Neuron (in vitro differentiated cells): ENCODE measurements at regions not wholly inside any gene's neighbourhood (a gene's known extent, or its start where the extent isn't known, plus 50 kb on each side); places are given as distances from the start of the nearest gene placed in this dataset.

Source experiments
- H2AFZ ChIP-seq: one replicate; pipeline ENCODE4 v1.6.1; 2013; ENCODE audit warnings: low read depth, mild to moderate bottlenecking, inconsistent platforms, low read length, moderate library complexity
- H3K27me3 ChIP-seq: one replicate; pipeline ENCODE4 v1.6.1; 2013; ENCODE audit warnings: low read length; ENCODE audit not compliant: insufficient read depth
- H3K36me3 ChIP-seq: one replicate; pipeline ENCODE4 v1.6.1; 2013; ENCODE audit warnings: low read length; ENCODE audit not compliant: insufficient read depth
- H3K4me1 ChIP-seq: one replicate; pipeline ENCODE4 v1.6.1; 2013; ENCODE audit warnings: low read length; ENCODE audit not compliant: insufficient read depth
- H3K4me3 ChIP-seq: 2 replicates; pipeline ENCODE4 v1.5.1; 2013; ENCODE audit warnings: mild to moderate bottlenecking, low read length, moderate library complexity
- H3K9me3 ChIP-seq: one replicate; pipeline ENCODE4 v1.6.1; 2013; ENCODE audit warnings: low read length

- Histone ChIP-seq H3K9me3 (no peaks in the 10 kb centered on the region), H3K27me3 (no peaks in the 10 kb centered on the region), H3K4me3 (no peak overlapping the region), H3K4me1 (peaks cover 6% of the 10 kb centered on the region), H3K36me3 (no peaks in the 10 kb centered on the region), H2AFZ (no peak overlapping the region)
Observed at GRCh38 chr9:23596913-23597634, 229.0 kb downstream of the ELAVL2 start.

- Histone ChIP-seq H3K4me3 (no peak overlapping the region), H3K4me1 (peaks cover 6% of the 10 kb centered on the region), H3K27me3 (no peaks in the 10 kb centered on the region), H3K36me3 (peaks cover 10% of the 10 kb centered on the region), H2AFZ (no peak overlapping the region), H3K9me3 (no peaks in the 10 kb centered on the region)
Observed at GRCh38 chr9:23598994-23599393, 227.0 kb downstream of the ELAVL2 start.

- Histone ChIP-seq H3K36me3 (peaks cover 21% of the 10 kb centered on the region), H3K27me3 (no peaks in the 10 kb centered on the region), H2AFZ (no peak overlapping the region), H3K4me1 (no peaks in the 10 kb centered on the region), H3K9me3 (no peaks in the 10 kb centered on the region), H3K4me3 (no peak overlapping the region)
Observed at GRCh38 chr9:23603311-23603710, 222.7 kb downstream of the ELAVL2 start.

GRCh38 chr9:23606107-23606506, 219.9 kb downstream of the ELAVL2 start:
- Histone ChIP-seq H3K36me3 (peaks cover 27% of the 10 kb centered on the region), H3K9me3 (no peaks in the 10 kb centered on the region), H3K4me3 (no peak overlapping the region), H3K27me3 (no peaks in the 10 kb centered on the region), H2AFZ (no peak overlapping the region), H3K4me1 (no peaks in the 10 kb centered on the region)

GRCh38 chr9:23608456-23608855, 217.6 kb downstream of the ELAVL2 start:
- Histone ChIP-seq H3K36me3 (peaks cover 24% of the 10 kb centered on the region), H2AFZ (no peak overlapping the region), H3K4me3 (no peak overlapping the region), H3K27me3 (no peaks in the 10 kb centered on the region), H3K4me1 (no peaks in the 10 kb centered on the region), H3K9me3 (no peaks in the 10 kb centered on the region)

- H3K9me3 ChIP-seq: peaks cover 3% of the 10 kb centered on the region
- H3K36me3 ChIP-seq: peaks cover 20% of the 10 kb centered on the region
- no peak overlapping the region for H3K4me3 ChIP-seq
- no peaks in the 10 kb centered on the region for H3K4me1 ChIP-seq
- H2AFZ ChIP-seq: no peak overlapping the region
- H3K27me3 ChIP-seq: no peaks in the 10 kb centered on the region
Observed at GRCh38 chr9:23611869-23612268, 214.2 kb downstream of the ELAVL2 start.

DNA sequence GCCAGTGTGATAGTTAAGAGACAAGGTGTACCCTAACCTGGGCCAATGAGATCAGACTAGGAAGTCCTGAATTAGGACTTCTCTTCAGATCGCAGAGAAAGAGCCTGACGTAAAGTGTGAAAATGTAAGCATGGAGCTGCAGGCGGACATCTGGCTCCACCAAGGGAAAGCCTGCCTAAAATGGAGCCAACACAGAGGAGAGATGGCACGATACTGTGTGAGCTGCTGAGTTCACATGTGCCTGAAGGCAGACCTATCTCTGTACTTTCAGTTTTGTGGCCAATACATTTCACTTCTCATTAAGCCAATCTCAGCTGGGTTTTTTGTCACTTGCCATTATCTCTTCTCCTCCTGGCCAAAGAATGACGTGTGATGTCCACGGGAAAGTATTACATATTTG, 210.5 kb downstream of the ELAVL2 start:
- Histone ChIP-seq H2AFZ (no peak overlapping the region), H3K4me1 (no peaks in the 10 kb centered on the region), H3K36me3 (peaks cover 34% of the 10 kb centered on the region), H3K4me3 (no peak overlapping the region), H3K27me3 (no peaks in the 10 kb centered on the region), H3K9me3 (peaks cover 5% of the 10 kb centered on the region)

DNA sequence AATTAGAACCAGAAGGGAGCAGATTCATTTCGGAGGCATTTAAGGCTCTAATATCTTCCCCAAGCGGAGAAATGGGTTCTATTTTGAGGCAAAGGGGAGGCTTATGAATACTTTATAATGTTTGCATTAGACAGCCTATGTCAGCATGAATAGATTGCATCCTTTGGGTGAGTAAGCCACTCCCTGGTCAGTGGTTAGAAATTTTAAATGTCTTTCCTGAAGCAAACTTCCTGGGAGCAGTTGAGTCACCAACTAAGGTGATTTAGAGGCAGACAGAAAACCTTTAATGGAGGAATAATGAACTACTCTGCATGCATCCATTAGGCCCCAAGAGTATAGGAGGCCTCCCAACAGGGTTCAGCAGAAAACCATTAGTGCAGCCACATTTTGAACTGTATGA, 204.9 kb downstream of the ELAVL2 start:
- Histone ChIP-seq H3K27me3 (no peaks in the 10 kb centered on the region), H3K9me3 (peaks cover 2% of the 10 kb centered on the region), H3K36me3 (peaks cover 23% of the 10 kb centered on the region), H2AFZ (no peak overlapping the region), H3K4me3 (no peak overlapping the region), H3K4me1 (peaks cover 6% of the 10 kb centered on the region)

DNA sequence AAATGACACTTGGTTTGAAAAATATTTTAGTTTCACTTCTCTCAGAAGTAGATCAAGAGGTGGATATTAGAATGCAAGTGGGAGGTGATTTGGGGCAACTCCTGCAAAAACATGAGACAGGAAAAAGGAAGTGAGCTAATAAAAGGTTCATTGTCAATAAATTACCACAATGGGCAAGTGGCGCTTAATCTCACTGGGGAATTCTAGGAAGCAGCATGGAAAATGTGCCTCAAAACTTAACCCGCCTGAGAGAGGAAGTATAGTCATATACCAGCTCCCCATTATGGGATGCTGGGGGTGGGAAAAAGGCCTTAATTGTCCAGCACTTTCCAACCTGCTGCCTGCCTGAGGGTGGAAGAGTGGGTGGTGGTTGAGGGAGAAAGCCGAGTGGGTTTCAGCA, 204.1 kb downstream of the ELAVL2 start:
- Histone ChIP-seq H3K4me1 (peaks cover 6% of the 10 kb centered on the region), H2AFZ (no peak overlapping the region), H3K27me3 (no peaks in the 10 kb centered on the region), H3K36me3 (peaks cover 21% of the 10 kb centered on the region), H3K4me3 (no peak overlapping the region), H3K9me3 (peaks cover 2% of the 10 kb centered on the region)

- Histone ChIP-seq H3K27me3 (no peaks in the 10 kb centered on the region), H3K9me3 (peaks cover 2% of the 10 kb centered on the region), H3K4me1 (peaks cover 6% of the 10 kb centered on the region), H3K4me3 (no peak overlapping the region), H2AFZ (no peak overlapping the region), H3K36me3 (peaks cover 19% of the 10 kb centered on the region)
Observed at GRCh38 chr9:23622396-23622795, 203.6 kb downstream of the ELAVL2 start.

GRCh38 chr9:23630488-23630887, 195.6 kb downstream of the ELAVL2 start:
- Histone ChIP-seq H3K4me3 (no peak overlapping the region), H3K4me1 (peaks cover 5% of the 10 kb centered on the region), H3K36me3 (peaks cover 13% of the 10 kb centered on the region)

GRCh38 chr9:23635276-23635675, 190.8 kb downstream of the ELAVL2 start:
- Histone ChIP-seq H3K36me3 (peaks cover 43% of the 10 kb centered on the region), H3K4me1 (peaks cover 14% of the 10 kb centered on the region), H2AFZ (no peak overlapping the region), H3K4me3 (no peak overlapping the region), H3K27me3 (no peaks in the 10 kb centered on the region), H3K9me3 (no peaks in the 10 kb centered on the region)

More at GRCh38 chr9:23630488-23630887, 195.6 kb downstream of the ELAVL2 start:
- H3K9me3 ChIP-seq: no peaks in the 10 kb centered on the region
- no peaks in the 10 kb centered on the region for H3K27me3 ChIP-seq
- no peak overlapping the region for H2AFZ ChIP-seq

- Histone ChIP-seq H3K4me3 (no peak overlapping the region), H3K4me1 (peaks cover 14% of the 10 kb centered on the region), H3K36me3 (peaks cover 44% of the 10 kb centered on the region), H2AFZ (no peak overlapping the region), H3K27me3 (no peaks in the 10 kb centered on the region), H3K9me3 (no peaks in the 10 kb centered on the region)
Observed at GRCh38 chr9:23636199-23636598, 189.8 kb downstream of the ELAVL2 start.

DNA sequence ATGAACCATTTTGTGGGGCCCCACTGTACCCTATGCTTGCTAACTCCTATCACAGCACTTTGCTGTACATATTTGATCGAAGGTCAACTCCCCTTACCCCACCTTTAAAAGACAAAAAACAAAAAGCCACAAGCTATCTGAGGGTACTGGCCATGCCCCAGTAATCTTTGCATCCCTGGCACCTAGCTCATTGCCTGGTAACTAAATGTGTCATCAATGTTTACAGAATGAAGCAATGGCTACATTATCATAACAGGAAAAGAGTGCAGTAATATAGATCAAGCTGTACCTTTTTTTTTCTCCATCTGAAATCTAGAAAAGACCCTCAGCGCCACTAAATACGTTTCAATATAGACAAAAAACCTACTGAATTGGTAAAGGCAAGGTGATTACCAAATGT, 188.0 kb downstream of the ELAVL2 start:
- Histone ChIP-seq H3K4me3 (no peak overlapping the region), H3K27me3 (no peaks in the 10 kb centered on the region), H3K36me3 (peaks cover 51% of the 10 kb centered on the region), H2AFZ (no peak overlapping the region), H3K4me1 (peaks cover 14% of the 10 kb centered on the region), H3K9me3 (no peaks in the 10 kb centered on the region)
